NCI-H82 treated with DMSO at 0.1 percent for 48 hours (cell line): ENCODE measurements at regions not wholly inside any gene's neighbourhood (a gene's known extent, or its start where the extent isn't known, plus 50 kb on each side); places are given as distances from the start of the nearest gene placed in this dataset.
"Not testable (repeated sequence)": the region's sequence is repeated elsewhere in the genome, so short reads cannot be mapped to it uniquely, and the experiment has no call there.

Experiments used
- DNase-seq: peaks from one replicate; lab custom pipeline; 2025; ENCODE audit not compliant: unreplicated experiment; lab: John Stamatoyannopoulos, UW

- no peak for DNase-seq
Observed at GRCh38 chr2:146467425-146467824, 1377.4 kb upstream of the ACVR2A start.

- DNase-seq: no peak
Observed at GRCh38 chr2:146465460-146465859, 1379.4 kb upstream of the ACVR2A start.

DNA sequence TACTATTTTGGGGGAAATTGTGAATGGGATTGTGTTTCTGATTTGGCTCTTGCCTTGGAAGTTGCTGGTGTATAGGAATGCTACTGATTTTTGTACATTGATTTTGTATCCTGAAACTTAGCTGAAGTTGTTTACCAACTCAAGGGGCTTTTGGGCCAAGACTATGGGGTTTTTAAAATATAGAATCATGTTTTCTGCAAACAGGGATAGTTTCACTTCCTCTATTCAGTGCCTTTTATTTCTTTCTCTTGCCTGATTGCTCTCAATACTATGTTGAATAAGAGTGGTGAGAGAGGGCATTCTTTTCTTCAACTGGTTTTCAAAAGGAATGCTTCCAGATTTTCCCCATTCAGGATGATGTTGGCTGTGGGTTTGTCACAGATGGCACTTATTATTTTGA, 1383.8 kb upstream of the ACVR2A start:
- no peak for DNase-seq

DNA sequence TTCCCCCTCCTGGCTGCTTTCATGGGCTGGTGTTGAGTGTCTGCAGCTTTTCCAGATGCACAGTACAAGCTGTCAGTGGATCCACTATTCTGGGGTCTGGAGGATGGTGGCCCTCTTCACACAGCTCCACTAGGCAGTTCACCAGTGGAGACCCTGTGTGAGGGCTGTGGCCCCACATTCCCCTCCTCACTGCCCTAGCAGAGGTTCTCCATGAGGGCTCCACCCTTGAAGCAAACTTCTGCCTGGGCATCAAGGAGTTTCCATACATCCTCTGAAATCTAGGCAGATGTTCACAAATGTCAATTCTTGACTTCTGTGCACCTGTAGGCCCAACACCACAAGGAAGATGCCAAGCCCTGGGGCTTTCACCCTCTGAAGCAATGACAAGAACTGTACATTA, 1386.2 kb upstream of the ACVR2A start:
- DNase-seq: no peak

GRCh38 chr2:146457221-146457620, 1387.6 kb upstream of the ACVR2A start:
- DNase-seq: no peak

DNA sequence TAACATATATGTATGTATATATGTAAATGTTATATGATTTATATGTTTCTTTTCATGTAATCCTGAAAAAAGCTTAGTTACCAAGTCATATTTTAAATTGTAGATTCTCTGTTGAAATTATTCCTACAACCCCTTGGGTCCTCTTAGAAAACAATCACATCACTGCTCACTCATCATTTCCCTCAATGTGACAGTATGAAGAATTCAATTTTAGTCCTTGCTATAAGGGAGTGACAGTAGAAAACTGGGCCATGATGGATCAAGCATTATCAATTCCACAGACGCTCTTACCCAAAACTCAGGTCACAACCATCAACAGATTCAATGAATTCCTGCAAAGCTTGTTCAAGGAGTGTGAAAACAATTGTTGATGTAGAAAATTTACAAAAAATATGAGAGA, 1389.5 kb upstream of the ACVR2A start:
- no peak for DNase-seq

- DNase-seq: no peak
Observed at GRCh38 chr2:146451972-146452371, 1392.9 kb upstream of the ACVR2A start.

GRCh38 chr2:146450131-146450530, 1394.7 kb upstream of the ACVR2A start:
- DNase-seq: no peak

- no peak for DNase-seq
Observed at GRCh38 chr2:146444987-146445386, 1399.8 kb upstream of the ACVR2A start.

GRCh38 chr2:146444085-146444484, 1400.7 kb upstream of the ACVR2A start:
- DNase-seq: no peak

DNA sequence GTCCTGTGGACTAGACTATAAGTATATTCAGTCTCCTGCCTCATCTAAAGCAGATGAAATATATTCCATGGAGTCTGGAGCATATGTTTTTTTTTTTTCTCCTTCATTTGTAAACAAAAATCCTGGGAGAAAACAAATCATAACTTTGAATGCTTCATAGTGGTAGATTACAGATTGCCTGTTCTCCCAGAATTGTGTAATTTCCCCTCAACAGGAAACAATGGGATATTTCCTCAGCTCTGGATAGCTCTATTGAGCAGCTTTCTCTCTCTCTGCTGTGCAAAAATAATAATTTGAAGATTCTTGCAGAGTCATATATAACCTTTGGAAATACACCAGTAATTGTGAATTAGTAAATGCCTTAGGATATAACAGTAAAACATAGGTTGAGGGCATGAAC, 1406.6 kb upstream of the ACVR2A start:
- DNase-seq: no peak

DNA sequence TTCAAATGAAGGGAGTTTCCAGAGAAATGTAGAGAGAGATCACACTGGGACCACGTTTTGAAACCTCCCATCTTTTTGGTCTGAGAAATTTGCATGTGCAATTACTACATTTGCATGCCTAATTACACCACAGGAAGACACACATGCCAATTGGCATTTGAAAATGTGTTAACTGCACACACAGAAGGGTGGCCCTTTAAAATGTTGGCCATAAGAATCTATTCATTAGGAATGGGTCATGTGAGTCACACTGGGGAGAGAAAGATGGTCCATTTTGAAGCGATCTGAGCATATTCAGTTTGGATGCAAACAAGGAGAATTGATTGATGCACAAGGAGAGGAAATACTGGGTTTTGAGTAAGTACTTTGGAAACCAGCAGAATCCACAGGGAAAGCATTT, 1407.1 kb upstream of the ACVR2A start:
- DNase-seq: no peak

GRCh38 chr2:146433116-146433875, 1411.5 kb upstream of the ACVR2A start:
- DNase-seq: no peak

DNA sequence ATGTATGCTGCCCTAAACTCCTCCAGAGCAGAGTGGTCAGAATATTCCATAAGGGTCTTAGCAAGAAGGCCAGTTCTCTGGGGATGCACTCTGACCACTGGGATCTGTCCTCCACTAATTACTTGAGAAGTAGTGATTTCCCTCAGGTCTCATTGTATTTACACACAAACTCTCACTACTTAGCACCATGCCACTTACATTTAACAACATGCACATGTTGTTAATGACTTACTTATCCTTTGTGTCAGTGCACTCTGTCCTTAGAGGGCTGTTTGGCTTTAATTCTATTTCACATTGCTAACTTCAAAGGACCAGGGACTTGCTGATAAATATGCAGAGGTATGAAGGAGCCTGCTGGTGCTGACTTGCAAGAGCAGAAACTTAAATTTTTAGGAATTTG, 1415.5 kb upstream of the ACVR2A start:
- no peak for DNase-seq

GRCh38 chr2:146417942-146418341, 1426.9 kb upstream of the ACVR2A start:
- DNase-seq: no peak

DNA sequence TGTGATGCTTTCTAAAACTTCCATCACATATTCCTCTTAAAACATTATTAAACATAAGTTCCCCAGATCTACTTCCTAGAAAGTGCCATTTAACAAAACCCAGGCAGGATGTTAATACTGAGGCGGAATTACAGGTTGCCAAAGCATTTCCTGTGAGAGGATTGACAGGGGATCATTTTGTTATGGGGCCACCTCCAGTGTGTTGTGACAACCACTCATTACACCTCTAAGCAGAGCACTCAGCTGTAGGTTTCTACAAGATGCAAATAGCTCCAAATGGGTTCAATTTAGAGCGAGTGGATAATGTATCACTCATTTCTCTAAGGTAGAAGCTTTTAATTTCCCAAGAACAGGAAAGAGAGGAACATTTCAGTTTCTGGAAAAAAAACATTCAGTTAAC, 1429.5 kb upstream of the ACVR2A start:
- DNase-seq: no peak

DNA sequence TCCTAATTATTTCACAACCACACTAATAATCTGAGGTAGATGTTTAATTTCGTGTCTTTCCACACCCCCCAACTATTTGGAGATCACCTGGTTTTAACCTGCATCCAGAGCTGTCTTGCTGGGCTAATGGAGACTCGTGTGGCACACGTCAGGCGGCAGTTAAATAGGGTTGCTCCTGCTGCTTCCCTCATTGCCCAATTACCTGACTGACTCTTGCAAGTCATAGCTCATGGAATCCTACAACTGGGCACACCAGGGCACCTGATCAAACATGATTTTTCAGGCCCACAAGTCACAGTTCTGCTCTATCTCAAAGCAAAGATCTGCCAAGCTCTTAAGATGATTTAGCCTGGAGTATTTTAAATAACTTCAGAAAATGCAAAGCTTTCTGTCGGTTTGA, 1430.4 kb upstream of the ACVR2A start:
- DNase-seq: no peak

- DNase-seq: no peak
Observed at GRCh38 chr2:146413086-146413610, 1431.7 kb upstream of the ACVR2A start.

GRCh38 chr2:146412625-146413024, 1432.2 kb upstream of the ACVR2A start:
- DNase-seq: no peak

DNA sequence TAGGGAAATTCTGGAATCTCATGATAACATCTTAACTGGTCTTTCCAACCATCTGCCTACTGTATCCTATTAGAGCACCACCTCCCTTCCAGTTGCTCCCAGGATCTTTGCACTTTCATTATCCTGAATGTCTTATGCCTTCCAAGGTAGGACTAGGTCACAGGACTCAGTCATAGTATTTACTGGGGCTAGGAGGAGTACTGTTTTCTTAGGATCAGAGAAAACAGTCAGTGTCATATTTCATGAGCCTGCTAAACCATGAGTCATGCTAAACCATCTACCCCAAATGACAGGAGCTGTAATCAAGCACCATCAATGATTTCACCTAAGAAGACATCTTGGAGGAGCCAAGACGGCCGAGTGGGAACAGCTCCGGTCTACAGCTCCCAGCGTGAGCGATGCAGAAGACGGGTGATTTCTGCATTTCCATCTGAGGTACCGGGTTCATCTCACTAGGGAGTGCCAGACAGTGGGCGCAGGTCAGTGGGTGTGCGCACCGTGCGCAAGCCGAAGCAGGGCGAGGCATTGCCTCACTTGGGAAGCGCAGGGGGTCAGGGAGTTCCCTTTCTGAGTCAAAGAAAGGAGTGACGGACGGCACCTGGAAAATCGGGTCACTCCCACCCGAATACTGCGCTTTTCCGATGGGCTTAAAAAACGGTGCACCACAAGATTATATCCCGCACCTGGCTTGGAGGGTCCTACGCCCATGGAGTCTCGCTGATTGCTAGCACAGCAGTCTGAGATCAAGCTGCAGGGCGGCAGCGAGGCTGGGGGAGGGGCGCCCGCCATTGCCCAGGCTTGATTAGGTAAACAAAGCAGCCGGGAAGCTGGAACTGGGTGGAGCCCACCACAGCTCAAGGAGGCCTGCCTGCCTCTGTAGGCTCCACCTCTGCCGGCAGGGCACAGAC, 1439.2 kb upstream of the ACVR2A start:
- DNase-seq: not testable (repeated sequence)

- DNase-seq: not testable (repeated sequence)
Observed at GRCh38 chr2:146403546-146404160, 1441.2 kb upstream of the ACVR2A start.

DNA sequence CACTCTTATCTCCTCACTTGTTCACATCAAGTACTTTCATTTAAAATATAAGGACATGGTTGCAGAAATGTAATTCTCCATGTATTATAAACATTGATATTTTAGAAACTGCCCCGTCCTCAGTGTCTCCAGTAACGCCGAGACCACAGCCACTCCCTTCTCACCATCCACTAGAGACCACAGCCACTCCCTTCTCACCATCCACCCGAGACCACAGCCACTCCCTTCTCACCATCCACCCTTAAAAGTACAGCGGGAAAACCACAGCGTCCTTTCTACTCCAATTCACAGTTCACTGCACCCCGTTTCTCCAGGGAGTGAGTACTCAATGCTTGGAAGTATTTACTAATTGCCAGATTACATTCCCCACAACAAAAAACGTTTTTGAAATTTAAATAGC, 1452.2 kb upstream of the ACVR2A start:
- DNase-seq: no peak
